Adrenal gland (tissue), 9 donors: ENCODE measurements at regions not wholly inside any gene's neighbourhood (a gene's known extent, or its start where the extent isn't known, plus 50 kb on each side); places are given as distances from the start of the nearest gene placed in this dataset.

Experiments used
- DNase-seq, 7 donors: peaks; one replicate each; pipeline ENCODE4 v3.0.0-alpha.2; 2019 to 2020
- H3K27ac ChIP-seq, 5 donors: fragments of 200-600 bp; sonication (generic) in 4 of 5; 1 replicate in 3 of 5; 2 replicates in 2 of 5; pipeline versions ENCODE4 v1.5.1 to v1.8.0; 2016 to 2020; ENCODE audit warnings: mild to moderate bottlenecking in 1 of 5
- H3K27me3 ChIP-seq: fragments of 200-600 bp; 2 replicates; pipeline ENCODE4 v1.8.0; 2021
- H3K36me3 ChIP-seq, 2 donors: fragments of 200-600 bp; replicated peaks in 1 of 2; 1 replicate in 1 of 2; 2 replicates in 1 of 2; pipeline versions ENCODE4 v1.5.1 to v1.8.0; 2018 to 2022
- H3K4me1 ChIP-seq, 2 donors: fragments of 200-600 bp; replicated peaks in 1 of 2; 1 replicate in 1 of 2; 2 replicates in 1 of 2; pipeline versions ENCODE4 v1.5.1 to v1.8.0; 2018 to 2021
- H3K4me3 ChIP-seq, 4 donors: fragments of 200-600 bp; sonication (generic) in 3 of 4; one replicate each; pipeline ENCODE4 v1.5.1; 2016 to 2018
- H3K9me3 ChIP-seq, 3 donors: fragments of 200-600 bp; sonication (generic) in 1 of 3; replicated peaks in 1 of 3; 1 replicate in 2 of 3; 2 replicates in 1 of 3; pipeline versions ENCODE4 v1.5.1 to v1.8.0; 2016 to 2021
- CTCF ChIP-seq, 6 experiments: fragments of 450-650 bp in 4 of 6; fragments of 200-600 bp in 2 of 6; sonication (generic) in 1 of 6; IDR thresholded peaks; 1 replicate in 5 of 6; 2 replicates in 1 of 6; pipeline versions ENCODE4 v1.5.1 to v1.8.0; 2016 to 2021; ENCODE audit warnings: antibody characterized with exemption in 6 of 6, mild to moderate bottlenecking in 2 of 6, moderate library complexity in 1 of 6
- POLR2A ChIP-seq, 2 donors: fragments of 450-650 bp; IDR thresholded peaks; one replicate each; pipeline ENCODE4 v1.6.1; 2017; ENCODE audit warnings: antibody characterized with exemption in 2 of 2, mild to moderate bottlenecking in 2 of 2, moderate library complexity in 1 of 2
- WGBS, 4 donors: extraction: QIAGEN DNeasy Blood & Tissue Kit in 2 of 4; methylation state at CpG; one replicate each; pipeline versions ENCODE4 v1.1.5 to v1.1.7; 2013 to 2017; 5-methylcytosine and 5-hydroxymethylcytosine counted together
- intact Hi-C, 2 donors: fragments of 100-400 bp; cut with DNase I; formaldehyde crosslinking; loops; one replicate each; pipeline versions ENCODE4 v1.14.1 to v1.15.0; 2022 to 2023
- donor health status: healthy with polysubstance abuse.
- donor health status: Bipolar disorder and iron deficiency.
- donor health status: DM: yes; HTN: yes; CAD: no.
- donor health status: DM: no; HTN: no; CAD: no.
- donor health status: DM: no; HTN: no; CAD: no.

DNA sequence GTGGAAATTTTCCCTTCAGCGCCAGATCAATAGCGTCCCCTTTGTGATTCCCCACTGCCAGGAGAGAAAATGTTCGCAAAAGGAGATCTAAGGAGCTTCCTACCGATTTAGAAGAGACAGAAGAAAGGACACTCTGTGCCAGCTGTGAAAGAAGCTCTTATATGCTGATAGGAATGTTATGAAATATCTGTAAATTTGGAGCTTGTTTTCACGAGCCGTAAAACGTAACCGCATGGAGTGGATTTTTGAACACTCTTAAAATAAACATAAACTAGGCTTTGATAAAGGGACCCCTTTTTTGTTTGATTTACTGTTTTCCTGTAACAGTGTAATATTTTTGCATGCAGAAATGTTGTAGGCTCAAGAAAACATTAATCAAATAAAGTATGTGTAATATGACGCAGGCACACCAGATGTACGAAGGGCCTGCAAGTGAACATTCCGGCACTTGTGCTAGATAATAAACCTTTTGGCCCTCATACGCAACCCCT lies 346.8 kb downstream of the ETNK1 start:
- TF ChIP-seq CTCF (IDR thresholded peaks at IDR 0.05) (no peak), POLR2A (IDR thresholded peaks at IDR 0.05) (no peak)
- H3K36me3 ChIP-seq = no peaks in the 10 kb centered on the region
- no peaks in the 10 kb centered on the region for H3K27me3 ChIP-seq
- H3K9me3 ChIP-seq = no peaks in the 10 kb centered on the region
- no peak overlapping the region for H3K27ac ChIP-seq
- intact Hi-C loops = no loop called here
- WGBS, 4 donors = 56 to 63% (median 62%) methylated on average over 12 of the region's 12 CpGs
- no peaks in the 10 kb centered on the region for H3K4me1 ChIP-seq
- no peak for DNase-seq
- H3K4me3 ChIP-seq = no peak overlapping the region

DNA sequence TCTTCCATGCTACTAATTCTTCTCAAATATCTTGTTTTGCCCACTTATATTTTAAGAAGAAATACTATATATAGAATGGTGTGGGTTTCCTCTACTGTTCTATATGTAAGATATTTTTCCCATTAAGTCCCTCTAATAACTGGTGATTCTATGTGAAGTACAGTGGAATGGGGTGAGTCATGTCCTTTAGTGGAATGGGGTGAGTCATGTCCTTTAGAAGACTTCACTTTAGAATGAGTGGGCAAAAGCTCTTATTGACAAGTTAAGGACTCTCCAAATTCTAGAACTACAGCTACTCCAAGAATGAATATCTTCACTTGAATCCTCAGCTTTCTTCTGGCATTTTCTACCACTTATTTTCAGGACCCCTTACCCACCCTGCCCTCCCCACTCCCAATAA lies 349.9 kb downstream of the ETNK1 start:
- intact Hi-C loops = no loop called here
- TF ChIP-seq CTCF (IDR thresholded peaks at IDR 0.05) = no peak
- no peak for TF ChIP-seq POLR2A (IDR thresholded peaks at IDR 0.05)
- DNase-seq = no peak
- Histone ChIP-seq H3K4me1 (no peaks in the 10 kb centered on the region), H3K27me3 (no peaks in the 10 kb centered on the region), H3K27ac (no peak overlapping the region), H3K4me3 (no peak overlapping the region), H3K36me3 (no peaks in the 10 kb centered on the region), H3K9me3 (no peaks in the 10 kb centered on the region)

- TF ChIP-seq POLR2A (IDR thresholded peaks at IDR 0.05) (no peak), CTCF (IDR thresholded peaks at IDR 0.05) (no peak)
- H3K4me3 ChIP-seq = no peak overlapping the region
- no peak for DNase-seq
- H3K27ac ChIP-seq = no peak overlapping the region
- intact Hi-C loops = no loop called here
- no peaks in the 10 kb centered on the region for H3K27me3 ChIP-seq
- no peaks in the 10 kb centered on the region for H3K9me3 ChIP-seq
- WGBS, 4 donors = 65 to 79% (median 67%) methylated on average over 1 to 2 of the region's 2 CpGs
- H3K36me3 ChIP-seq = no peaks in the 10 kb centered on the region
- H3K4me1 ChIP-seq = no peaks in the 10 kb centered on the region
These were observed 354.0 kb downstream of the ETNK1 start for GRCh38 chr12:22978962-22979361.

- H3K36me3 ChIP-seq = no peaks in the 10 kb centered on the region
- H3K4me3 ChIP-seq = no peak overlapping the region
- no peak overlapping the region for H3K27ac ChIP-seq
- no peaks in the 10 kb centered on the region for H3K4me1 ChIP-seq
- WGBS, 4 donors = 65 to 76% (median 69%) methylated on average over 5 of the region's 5 CpGs
- no peak for DNase-seq
- no peak for TF ChIP-seq POLR2A (IDR thresholded peaks at IDR 0.05)
- no peak for TF ChIP-seq CTCF (IDR thresholded peaks at IDR 0.05)
- H3K27me3 ChIP-seq = no peaks in the 10 kb centered on the region
- no peaks in the 10 kb centered on the region for H3K9me3 ChIP-seq
- intact Hi-C loops = no loop called here
These were observed 355.0 kb downstream of the ETNK1 start for GRCh38 chr12:22979854-22980469.
